Heart left ventricle (tissue), 13 donors: ENCODE measurements at regions not wholly inside any gene's neighbourhood (a gene's known extent, or its start where the extent isn't known, plus 50 kb on each side); places are given as distances from the start of the nearest gene placed in this dataset.

Experiments
- CTCF ChIP-seq, 12 donors: fragments of 200-600 bp; sonication (generic) in 4 of 12; IDR thresholded peaks; one replicate each; pipeline versions ENCODE4 v1.5.0 to v1.8.0; 2018 to 2022; ENCODE audit warnings: antibody characterized with exemption in 12 of 12, mild to moderate bottlenecking in 5 of 12
- POLR2A ChIP-seq, 2 donors: fragments of 450-650 bp; IDR thresholded peaks; one replicate each; pipeline ENCODE4 v1.6.1; 2017; ENCODE audit warnings: antibody characterized with exemption in 2 of 2, mild to moderate bottlenecking in 2 of 2, moderate library complexity in 2 of 2
- donor health status: ischemic (EF 13 %, LVEDD 7.1; RV severe dilation, severe dysfunction).
- donor health status: DM: no; HTN: yes; CAD: no.
- donor health status: DM: no; HTN: no; CAD: no.
- donor health status: ischemic (EF 25% LVEDD 6.9; RV normal size, moderate dysfunction).
- donor health status: ischemic (EF 25% LVEDD 5.7; RV mildly dilated, moderate dysfunction).
- donor health status: ischemic (EF 35%, LVEDD 5.7; RV mildly dilated, moderate dysfunction).
- donor health status: nonischemic (EF 11% LVEDD 7.7; RV severe dilation, severe dysfunction).
- donor health status: DM: yes; HTN: yes; CAD: no.
- donor health status: PGD.
- donor health status: ischemic (EF 29% LVEDD 5.4; RV normal size, mild dysfunction).
- donor health status: nonischemic (EF 23%, LVEDD 6.1; RV moderate dilation, normal function).

GRCh38 chr4:138918169-138918869 lies 97.3 kb upstream of the NOCT start:
- no peak for TF ChIP-seq CTCF (IDR thresholded peaks at IDR 0.05)
- no peak for TF ChIP-seq POLR2A (IDR thresholded peaks at IDR 0.05)
